SU-DHL-6 (cell line): ENCODE measurements at regions not wholly inside any gene's neighbourhood (a gene's known extent, or its start where the extent isn't known, plus 50 kb on each side); places are given as distances from the start of the nearest gene placed in this dataset.

Experiments used
- H2AFZ ChIP-seq: fragments of 200-600 bp; sonication (generic); 2 replicates; pipeline ENCODE4 v1.6.1; 2014; ENCODE audit warnings: low read depth, mild to moderate bottlenecking, moderate library complexity, mixed read lengths, antibody characterized with exemption, low read length; ENCODE audit not compliant: severe bottlenecking
- H3F3A ChIP-seq: fragments of 200-600 bp; shearing (Covaris generic); 2 replicates; pipeline ENCODE4 v1.6.0; 2016; ENCODE audit warnings: antibody characterized with exemption, mild to moderate bottlenecking; ENCODE audit not compliant: insufficient read depth
- H3K27ac ChIP-seq: fragments of 200-600 bp; sonication (generic); 2 replicates; pipeline ENCODE4 v1.5.1; 2016; ENCODE audit warnings: low read depth, mild to moderate bottlenecking, low read length, moderate library complexity, mixed read lengths
- H3K27me3 ChIP-seq: fragments of 200-600 bp; sonication (generic), shearing (Covaris generic); 2 replicates; pipeline ENCODE4 v1.6.0; 2014; ENCODE audit warnings: mild to moderate bottlenecking, low read length
- H3K36me3 ChIP-seq: fragments of 200-600 bp; sonication (generic); 2 replicates; pipeline ENCODE4 v1.6.1; 2014; ENCODE audit warnings: mild to moderate bottlenecking, low read length, mixed read lengths
- H3K4me2 ChIP-seq: fragments of 300-600, 200-600 bp; shearing (Covaris generic), sonication (generic); 2 replicates; pipeline ENCODE4 v1.6.0; 2014; ENCODE audit warnings: low read length, low read depth, mild to moderate bottlenecking; ENCODE audit not compliant: poor library complexity, severe bottlenecking
- H3K4me3 ChIP-seq: fragments of 200-600 bp; sonication (generic); 2 replicates; pipeline ENCODE4 v1.5.1; 2014; ENCODE audit warnings: antibody characterized with exemption, low read length, mild to moderate bottlenecking, mixed read lengths; ENCODE audit not compliant: insufficient read depth, poor library complexity, severe bottlenecking
- H3K79me2 ChIP-seq: fragments of 200-600 bp; sonication (generic); 2 replicates; pipeline ENCODE4 v1.6.1; 2014; ENCODE audit warnings: mild to moderate bottlenecking, low read length, moderate library complexity; ENCODE audit not compliant: insufficient read depth
- H3K9ac ChIP-seq: fragments of 200-600 bp; sonication (generic); 2 replicates; pipeline ENCODE4 v1.7.0; 2014; ENCODE audit warnings: mild to moderate bottlenecking, low read length
- H3K9me2 ChIP-seq: fragments of 200-600 bp; sonication (generic); replicated peaks from 2 replicates; pipeline ENCODE4 v1.6.1; 2014; ENCODE audit warnings: low read length; ENCODE audit not compliant: insufficient read depth
- H3K9me3 ChIP-seq: fragments of 200-600 bp; sonication (generic); 2 replicates; pipeline ENCODE4 v1.6.1; 2014; ENCODE audit warnings: low read length, mixed read lengths; ENCODE audit not compliant: insufficient read depth
- H4K20me1 ChIP-seq: fragments of 200-600 bp; sonication (generic); 2 replicates; pipeline ENCODE4 v1.6.1; 2014; ENCODE audit warnings: low read depth, mild to moderate bottlenecking, antibody characterized with exemption, low read length, moderate library complexity, mixed read lengths
- EZH2phosphoT487 ChIP-seq: fragments of 200-600 bp; sonication (generic), shearing (Covaris generic); conservative IDR thresholded peaks from 2 replicates; pipeline ENCODE4 v1.6.1; 2018; ENCODE audit warnings: mild to moderate bottlenecking, antibody characterized with exemption, low read length, moderate library complexity, mixed read lengths
- TF ChIP-seq, protein P1 (sequence below): fragments of 200-600 bp; sonication (generic); IDR thresholded peaks from one replicate; pipeline ENCODE4 v1.5.1; 2017; ENCODE audit warnings: antibody characterized with exemption, mild to moderate bottlenecking, low read length, moderate library complexity; ENCODE audit not compliant: insufficient read depth, poor library complexity, severe bottlenecking

- Histone ChIP-seq H3K9me2 (no peaks in the 10 kb centered on the region), H3K4me2 (no peak overlapping the region), H3K27me3 (no peaks in the 10 kb centered on the region), H3K4me3 (no peak overlapping the region), H3K79me2 (no peaks in the 10 kb centered on the region), H4K20me1 (no peaks in the 10 kb centered on the region), H3K27ac (no peak overlapping the region), H2AFZ (no peak overlapping the region), H3F3A (no peaks in the 10 kb centered on the region), H3K9ac (no peak overlapping the region), H3K36me3 (no peaks in the 10 kb centered on the region), H3K9me3 (no peaks in the 10 kb centered on the region)
- TF ChIP-seq, protein P1, sequence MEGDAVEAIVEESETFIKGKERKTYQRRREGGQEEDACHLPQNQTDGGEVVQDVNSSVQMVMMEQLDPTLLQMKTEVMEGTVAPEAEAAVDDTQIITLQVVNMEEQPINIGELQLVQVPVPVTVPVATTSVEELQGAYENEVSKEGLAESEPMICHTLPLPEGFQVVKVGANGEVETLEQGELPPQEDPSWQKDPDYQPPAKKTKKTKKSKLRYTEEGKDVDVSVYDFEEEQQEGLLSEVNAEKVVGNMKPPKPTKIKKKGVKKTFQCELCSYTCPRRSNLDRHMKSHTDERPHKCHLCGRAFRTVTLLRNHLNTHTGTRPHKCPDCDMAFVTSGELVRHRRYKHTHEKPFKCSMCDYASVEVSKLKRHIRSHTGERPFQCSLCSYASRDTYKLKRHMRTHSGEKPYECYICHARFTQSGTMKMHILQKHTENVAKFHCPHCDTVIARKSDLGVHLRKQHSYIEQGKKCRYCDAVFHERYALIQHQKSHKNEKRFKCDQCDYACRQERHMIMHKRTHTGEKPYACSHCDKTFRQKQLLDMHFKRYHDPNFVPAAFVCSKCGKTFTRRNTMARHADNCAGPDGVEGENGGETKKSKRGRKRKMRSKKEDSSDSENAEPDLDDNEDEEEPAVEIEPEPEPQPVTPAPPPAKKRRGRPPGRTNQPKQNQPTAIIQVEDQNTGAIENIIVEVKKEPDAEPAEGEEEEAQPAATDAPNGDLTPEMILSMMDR, result no peak
- TF ChIP-seq EZH2phosphoT487, result no peak
These were observed 305.6 kb upstream of the ANKRD30A start for GRCh38 chr10:36819781-36820180.

DNA sequence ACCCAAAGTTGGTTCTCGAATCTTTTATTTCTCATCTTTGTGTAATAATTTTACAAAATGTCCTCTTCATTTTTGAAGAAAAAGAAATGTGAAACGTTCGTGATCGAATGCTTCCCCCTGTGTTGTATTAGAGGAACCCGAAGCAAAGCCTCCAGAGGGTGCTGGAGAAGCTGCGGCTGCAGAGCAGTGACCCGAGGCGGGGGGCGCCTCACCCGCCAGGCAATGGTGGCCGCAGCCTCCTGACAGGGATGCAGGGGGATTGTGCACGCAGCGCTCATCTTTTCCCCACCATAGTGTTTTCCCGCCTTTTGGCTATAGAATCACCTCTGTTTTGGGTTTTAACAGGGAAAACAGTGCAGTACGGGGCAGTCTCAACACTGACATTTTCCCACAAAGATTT lies 307.5 kb upstream of the ANKRD30A start:
- H3K36me3 ChIP-seq, result no peaks in the 10 kb centered on the region
- H3K9me2 ChIP-seq, result no peaks in the 10 kb centered on the region
- H3K79me2 ChIP-seq, result no peaks in the 10 kb centered on the region
- no peaks in the 10 kb centered on the region for H3K9me3 ChIP-seq
- H2AFZ ChIP-seq, result no peak overlapping the region
- no peaks in the 10 kb centered on the region for H3K27me3 ChIP-seq
- H3K4me2 ChIP-seq, result no peak overlapping the region
- TF ChIP-seq, protein P1, result no peak
- no peak for TF ChIP-seq EZH2phosphoT487
- H4K20me1 ChIP-seq, result no peaks in the 10 kb centered on the region
- H3K9ac ChIP-seq, result no peak overlapping the region
- H3K27ac ChIP-seq, result no peak overlapping the region
- H3K4me3 ChIP-seq, result no peak overlapping the region
- no peaks in the 10 kb centered on the region for H3F3A ChIP-seq

- Histone ChIP-seq H3K27me3 (no peaks in the 10 kb centered on the region), H3K4me2 (no peak overlapping the region), H3F3A (no peaks in the 10 kb centered on the region), H2AFZ (no peak overlapping the region), H3K36me3 (no peaks in the 10 kb centered on the region), H3K9me2 (no peaks in the 10 kb centered on the region), H3K4me3 (no peak overlapping the region), H3K9ac (no peak overlapping the region), H3K79me2 (no peaks in the 10 kb centered on the region), H4K20me1 (no peaks in the 10 kb centered on the region), H3K27ac (no peak overlapping the region), H3K9me3 (no peaks in the 10 kb centered on the region)
- TF ChIP-seq, protein P1, result no peak
- no peak for TF ChIP-seq EZH2phosphoT487
These were observed 316.6 kb upstream of the ANKRD30A start for GRCh38 chr10:36808625-36809362.
